H1 (cell line): ENCODE measurements at regions not wholly inside any gene's neighbourhood (a gene's known extent, or its start where the extent isn't known, plus 50 kb on each side); places are given as distances from the start of the nearest gene placed in this dataset.

Experiments
- CTCF ChIA-PET: fragments of 300-600 bp; sonication (Branson Sonifier 250); formaldehyde crosslinking; loops from one replicate; lab custom pipeline; 2021; ENCODE audit not compliant: partially characterized antibody; lab: Charles Lee
- POLR2A ChIA-PET: fragments of 300-600 bp; sonication (Branson Sonifier 250); formaldehyde crosslinking; loops from one replicate; lab custom pipeline; 2021; ENCODE audit warnings: inconsistent platforms; ENCODE audit not compliant: partially characterized antibody; lab: Charles Lee
- DNase-seq, 2 experiments: peaks; one replicate each; pipeline versions ENCODE4 v3.0.0 to v3.0.0-alpha.2; 2010 to 2022; ENCODE audit warnings: low spot score in 2 of 2, low read depth in 1 of 2, mixed read lengths in 1 of 2
- FAIRE-seq: peaks from 2 replicates; lab custom pipeline; 2011; peaks lifted over from hg19 to GRCh38; lab: Jason Lieb, UNC
- H2AFZ ChIP-seq: 2 replicates; pipeline ENCODE4 v1.8.1; 2012; ENCODE audit warnings: low read length, inconsistent platforms
- H2AK5ac ChIP-seq: 2 replicates; pipeline ENCODE4 v1.6.1; 2013; ENCODE audit warnings: low read depth, low read length
- H2BK120ac ChIP-seq: replicated peaks from 2 replicates; pipeline ENCODE3; 2013; ENCODE audit warnings: low read depth, low read length, inconsistent platforms
- H2BK12ac ChIP-seq: 2 replicates; pipeline ENCODE4 v1.6.1; 2013; ENCODE audit warnings: low read depth, low read length
- H2BK15ac ChIP-seq: 2 replicates; pipeline ENCODE4 v1.6.1; 2013; ENCODE audit warnings: low read length
- H2BK20ac ChIP-seq: 2 replicates; pipeline ENCODE4 v1.6.1; 2013; ENCODE audit warnings: low read length
- H2BK5ac ChIP-seq: 2 replicates; pipeline ENCODE4 v1.6.1; 2013; ENCODE audit warnings: low read depth, low read length
- H3K14ac ChIP-seq: 2 replicates; pipeline ENCODE4 v1.6.1; 2013; ENCODE audit warnings: inconsistent platforms; ENCODE audit not compliant: insufficient read length
- H3K18ac ChIP-seq: 2 replicates; pipeline ENCODE4 v1.6.1; 2013; ENCODE audit warnings: low read length; ENCODE audit errors: extremely low read depth
- H3K23ac ChIP-seq: 2 replicates; pipeline ENCODE4 v1.6.1; 2013; ENCODE audit warnings: inconsistent platforms; ENCODE audit not compliant: insufficient read length
- H3K23me2 ChIP-seq: 2 replicates; pipeline ENCODE4 v1.6.1; 2013; ENCODE audit warnings: low read depth, low read length
- H3K27ac ChIP-seq: 2 replicates; pipeline ENCODE4 v1.6.1; 2011; ENCODE audit warnings: low read depth, low read length, inconsistent platforms
- H3K27me3 ChIP-seq, 4 experiments: replicated peaks in 1 of 4; 1 replicate in 1 of 4; 2 replicates in 3 of 4; pipeline versions ENCODE4 v1.6.1 to v1.8.1; 2011 to 2013; ENCODE audit warnings: low read length in 3 of 4, mild to moderate bottlenecking in 3 of 4, inconsistent platforms in 2 of 4, mixed read lengths in 2 of 4, moderate library complexity in 1 of 4; ENCODE audit not compliant: control insufficient read depth in 3 of 4, insufficient read depth in 3 of 4; ENCODE audit errors: extremely low read depth in 1 of 4
- H3K36me3 ChIP-seq, 4 experiments: 2 replicates each; pipeline versions ENCODE4 v1.6.1 to v1.8.1; 2011 to 2013; ENCODE audit warnings: mild to moderate bottlenecking in 4 of 4, low read length in 3 of 4, moderate library complexity in 2 of 4, control low read depth in 1 of 4, inconsistent platforms in 1 of 4; ENCODE audit not compliant: insufficient read depth in 4 of 4, control insufficient read depth in 2 of 4
- H3K4ac ChIP-seq: replicated peaks from 2 replicates; pipeline ENCODE3; 2013; ENCODE audit warnings: low read length, low read depth, mixed read lengths, inconsistent platforms; ENCODE audit not compliant: insufficient read length
- H3K4me1 ChIP-seq, 4 experiments: replicated peaks in 1 of 4; 1 replicate in 1 of 4; 2 replicates in 3 of 4; pipeline versions ENCODE4 v1.6.1 to v1.8.1; 2011 to 2013; ENCODE audit warnings: low read length in 3 of 4, inconsistent platforms in 2 of 4, mixed read lengths in 1 of 4; ENCODE audit not compliant: insufficient read depth in 4 of 4, control insufficient read depth in 3 of 4
- H3K4me2 ChIP-seq, 2 experiments: 2 replicates each; pipeline versions ENCODE4 v1.6.1 to v1.8.1; 2011 to 2013; ENCODE audit warnings: low read depth in 2 of 2, low read length in 2 of 2, control low read depth in 1 of 2, inconsistent platforms in 1 of 2, mild to moderate bottlenecking in 1 of 2; ENCODE audit not compliant: insufficient read depth in 1 of 2
- H3K4me3 ChIP-seq, 4 experiments: fragments of 200-600, 300-600 bp in 1 of 4; sonication (generic), shearing (Covaris generic), sonication (Bioruptor Twin) in 1 of 4; 2 replicates each; pipeline versions ENCODE4 v1.5.1 to v1.8.1; 2011 to 2016; ENCODE audit warnings: low read length in 4 of 4, low read depth in 3 of 4, control low read depth in 2 of 4, inconsistent platforms in 2 of 4, mild to moderate bottlenecking in 2 of 4, mixed read lengths in 1 of 4, moderate library complexity in 1 of 4; ENCODE audit not compliant: insufficient read depth in 2 of 4; ENCODE audit errors: extremely low read depth in 1 of 4
- H3K56ac ChIP-seq: replicated peaks from 2 replicates; pipeline ENCODE3; 2013; ENCODE audit warnings: low read depth, mild to moderate bottlenecking, mixed read lengths, low read length, inconsistent platforms; ENCODE audit not compliant: insufficient read length
- H3K79me1 ChIP-seq: 2 replicates; pipeline ENCODE4 v1.6.1; 2013; ENCODE audit warnings: low read depth, low read length, control low read depth
- H3K79me2 ChIP-seq, 2 experiments: 2 replicates each; pipeline versions ENCODE4 v1.6.1 to v1.8.1; 2012 to 2013; ENCODE audit warnings: low read length in 2 of 2, mild to moderate bottlenecking in 2 of 2, inconsistent platforms in 1 of 2; ENCODE audit not compliant: insufficient read depth in 2 of 2, control insufficient read depth in 1 of 2
- H3K9ac ChIP-seq, 4 experiments: replicated peaks in 1 of 4; 1 replicate in 1 of 4; 2 replicates in 3 of 4; pipeline versions ENCODE4 v1.6.1 to v1.8.1; 2011 to 2013; ENCODE audit warnings: low read depth in 3 of 4, low read length in 3 of 4, control low read depth in 2 of 4, mild to moderate bottlenecking in 2 of 4, moderate library complexity in 2 of 4, inconsistent platforms in 1 of 4; ENCODE audit errors: extremely low read depth in 1 of 4
- H3K9me3 ChIP-seq, 2 experiments: 2 replicates each; pipeline versions ENCODE4 v1.6.1 to v1.8.1; 2012 to 2013; ENCODE audit warnings: mild to moderate bottlenecking in 2 of 2, moderate library complexity in 2 of 2, control low read depth in 1 of 2, inconsistent platforms in 1 of 2, low read depth in 1 of 2, low read length in 1 of 2, mixed read lengths in 1 of 2; ENCODE audit not compliant: insufficient read depth in 2 of 2
- H4K20me1 ChIP-seq, 2 experiments: replicated peaks in 1 of 2; 2 replicates each; pipeline versions ENCODE3 to v1.8.1; 2011 to 2013; ENCODE audit warnings: inconsistent platforms in 2 of 2, low read length in 2 of 2, mild to moderate bottlenecking in 1 of 2; ENCODE audit not compliant: insufficient read depth in 2 of 2, control insufficient read depth in 1 of 2
- H4K5ac ChIP-seq: 2 replicates; pipeline ENCODE4 v1.6.1; 2013; ENCODE audit warnings: low read length, low read depth, mixed read lengths, inconsistent platforms; ENCODE audit not compliant: insufficient read length
- H4K8ac ChIP-seq: 2 replicates; pipeline ENCODE4 v1.8.0; 2013; ENCODE audit warnings: mild to moderate bottlenecking, moderate library complexity, low read length, inconsistent platforms; ENCODE audit not compliant: insufficient read depth; ENCODE audit errors: extremely low read depth
- H4K91ac ChIP-seq: replicated peaks from 2 replicates; pipeline ENCODE3; 2013; ENCODE audit warnings: low read length, mixed read lengths, inconsistent platforms; ENCODE audit not compliant: insufficient read length
- CTCF ChIP-seq, 3 experiments: IDR thresholded peaks; 1 replicate in 2 of 3; 2 replicates in 1 of 3; pipeline versions ENCODE4 v1.5.1 to v1.6.1; 2011; ENCODE audit warnings: low read length in 3 of 3, mild to moderate bottlenecking in 3 of 3, inconsistent platforms in 2 of 3, low read depth in 1 of 3, moderate library complexity in 1 of 3; ENCODE audit not compliant: insufficient read depth in 1 of 3; ENCODE audit errors: control extremely low read depth in 1 of 3
- KDM5A ChIP-seq: fragments of 200-600 bp; IDR thresholded peaks from 2 replicates; pipeline ENCODE4 v1.7.1; 2012; ENCODE audit warnings: mild to moderate bottlenecking, low read length, inconsistent platforms, mixed read lengths
- RFX5 ChIP-seq: IDR thresholded peaks from 2 replicates; pipeline ENCODE4 v1.6.1; 2011; ENCODE audit warnings: low read depth, low read length, improper control_type of control experiment, borderline replicate concordance
- WGBS, 2 experiments: shearing (Covaris generic) in 1 of 2; methylation state at CpG; one replicate each; pipeline versions ENCODE4 v1.1.6 to v1.1.7; 2013 to 2015; ENCODE audit warnings: low lambda C conversion rate in 2 of 2, mixed read lengths in 2 of 2, inconsistent platforms in 1 of 2, low coverage in 1 of 2, missing lambda C conversion rate in 1 of 2; ENCODE audit not compliant: insufficient replicate concordance in 2 of 2, insufficient coverage in 1 of 2, insufficient read length in 1 of 2; ENCODE audit errors: extremely low coverage in 1 of 2, missing lambda C conversion rate in 1 of 2; 5-methylcytosine and 5-hydroxymethylcytosine counted together

GRCh38 chr2:147110317-147110716 is 734.5 kb upstream of the ACVR2A start:
- no peak overlapping the region for H2BK12ac ChIP-seq
- DNase-seq = no peak
- H4K8ac ChIP-seq = no peak overlapping the region
- H3K4me3 ChIP-seq = no peak overlapping the region
- no peak overlapping the region for H4K5ac ChIP-seq
- H3K27me3 ChIP-seq = no peaks in the 10 kb centered on the region
- ChIA-PET CTCF (interaction anchor here (0.9 to 1.4 kb wide), 3 partner anchors 11 to 222 kb away, joined by 3 to 5 read pairs (median 4); no protein-coding TSS in a partner anchor), POLR2A (no interaction called here)
- no peak overlapping the region for H3K4me2 ChIP-seq
- no peak overlapping the region for H3K56ac ChIP-seq
- no peak overlapping the region; the same call in 1 of the 2 replicates for H2AFZ ChIP-seq
- no peak overlapping the region for H3K23ac ChIP-seq
- H4K20me1 ChIP-seq = no peaks in the 10 kb centered on the region
- H3K9me3 ChIP-seq = no peaks in the 10 kb centered on the region
- H3K9ac ChIP-seq = no peak overlapping the region
- no peaks in the 10 kb centered on the region for H3K79me1 ChIP-seq
- H2AK5ac ChIP-seq = no peak overlapping the region
- H3K23me2 ChIP-seq = no peaks in the 10 kb centered on the region; the same call in 1 of the 2 replicates
- H2BK15ac ChIP-seq = no peak overlapping the region
- H3K14ac ChIP-seq = no peak overlapping the region
- no peak overlapping the region for H2BK20ac ChIP-seq
- H2BK120ac ChIP-seq = no peak overlapping the region
- H3K4me1 ChIP-seq = no peaks in the 10 kb centered on the region
- 77% methylated on average over 4 of the region's 4 CpGs; no CpG with 5 or more reads in 1 of the 2 experiments for WGBS, 2 experiments
- no peak for FAIRE-seq
- H2BK5ac ChIP-seq = no peak overlapping the region
- no peak overlapping the region for H3K18ac ChIP-seq
- no peak overlapping the region for H4K91ac ChIP-seq
- H3K27ac ChIP-seq = no peak overlapping the region
- TF ChIP-seq CTCF (IDR thresholded peaks at IDR 0.05; ENCODE audit: control extremely low read depth in 1 of 3, insufficient read depth in 1 of 3, low read depth in 1 of 3, low read length in 3 of 3) = no peak
- TF ChIP-seq RFX5 = no peak
- TF ChIP-seq KDM5A = no peak
- TF ChIP-seq, all 59 proteins: peak for 0
- no peaks in the 10 kb centered on the region for H3K79me2 ChIP-seq
- H3K4ac ChIP-seq = no peak overlapping the region
- H3K36me3 ChIP-seq = no peaks in the 10 kb centered on the region; a peak in 1 of 8 replicates
